Mammary epithelial cell (primary cell): ENCODE measurements at regions not wholly inside any gene's neighbourhood (a gene's known extent, or its start where the extent isn't known, plus 50 kb on each side); places are given as distances from the start of the nearest gene placed in this dataset.

Experiments used
- EZH2 ChIP-seq: IDR thresholded peaks from 2 replicates; pipeline ENCODE4 v1.6.1; 2012; ENCODE audit warnings: low read length, inconsistent platforms, borderline replicate concordance
- TF ChIP-seq, protein P1 (sequence below), 2 donors: IDR thresholded peaks in 1 of 2; conservative IDR thresholded peaks in 1 of 2; 2 replicates each; pipeline ENCODE4 v1.5.1; 2011 to 2012; ENCODE audit warnings: inconsistent platforms in 2 of 2, low read length in 2 of 2, mild to moderate bottlenecking in 2 of 2, control low read depth in 1 of 2, low read depth in 1 of 2; ENCODE audit not compliant: insufficient read depth in 1 of 2; ENCODE audit errors: extremely low read depth in 1 of 2

GRCh38 chr17:33970279-33970678, 284.8 kb upstream of the CCL2 start:
- TF ChIP-seq, protein P1, sequence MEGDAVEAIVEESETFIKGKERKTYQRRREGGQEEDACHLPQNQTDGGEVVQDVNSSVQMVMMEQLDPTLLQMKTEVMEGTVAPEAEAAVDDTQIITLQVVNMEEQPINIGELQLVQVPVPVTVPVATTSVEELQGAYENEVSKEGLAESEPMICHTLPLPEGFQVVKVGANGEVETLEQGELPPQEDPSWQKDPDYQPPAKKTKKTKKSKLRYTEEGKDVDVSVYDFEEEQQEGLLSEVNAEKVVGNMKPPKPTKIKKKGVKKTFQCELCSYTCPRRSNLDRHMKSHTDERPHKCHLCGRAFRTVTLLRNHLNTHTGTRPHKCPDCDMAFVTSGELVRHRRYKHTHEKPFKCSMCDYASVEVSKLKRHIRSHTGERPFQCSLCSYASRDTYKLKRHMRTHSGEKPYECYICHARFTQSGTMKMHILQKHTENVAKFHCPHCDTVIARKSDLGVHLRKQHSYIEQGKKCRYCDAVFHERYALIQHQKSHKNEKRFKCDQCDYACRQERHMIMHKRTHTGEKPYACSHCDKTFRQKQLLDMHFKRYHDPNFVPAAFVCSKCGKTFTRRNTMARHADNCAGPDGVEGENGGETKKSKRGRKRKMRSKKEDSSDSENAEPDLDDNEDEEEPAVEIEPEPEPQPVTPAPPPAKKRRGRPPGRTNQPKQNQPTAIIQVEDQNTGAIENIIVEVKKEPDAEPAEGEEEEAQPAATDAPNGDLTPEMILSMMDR (conservative IDR thresholded peaks at IDR 0.05 in 1 of 2, IDR thresholded peaks at IDR 0.05 in 1 of 2; ENCODE audit: extremely low read depth in 1 of 2, insufficient read depth in 1 of 2, low read depth in 1 of 2, low read length in 2 of 2), result no peak
- TF ChIP-seq EZH2, result no peak
